ENCODE measurements at regions not wholly inside any gene's neighbourhood (a gene's known extent, or its start where the extent isn't known, plus 50 kb on each side); places are given as distances from the start of the nearest gene placed in this dataset.

GRCh38 chr11:116553482-116553881 is 219.3 kb downstream of the BUD13 start:
- no peak for DNase-seq

GRCh38 chr11:116551576-116551975 is 221.2 kb downstream of the BUD13 start:
- no peak for DNase-seq

- no peak for DNase-seq
Observed at GRCh38 chr11:116548256-116548655, 224.5 kb downstream of the BUD13 start.

GRCh38 chr11:116547571-116547970 is 225.2 kb downstream of the BUD13 start:
- no peak for DNase-seq

- no peak for DNase-seq
Observed at GRCh38 chr11:116545912-116546311, 226.9 kb downstream of the BUD13 start.

- no peak for DNase-seq
Observed at GRCh38 chr11:116544721-116545120, 228.1 kb downstream of the BUD13 start.

GRCh38 chr11:116543911-116544475 is 228.8 kb downstream of the BUD13 start:
- no peak for DNase-seq

- no peak for DNase-seq
Observed at GRCh38 chr11:116543099-116543498, 229.7 kb downstream of the BUD13 start.

GRCh38 chr11:116542406-116542805 is 230.4 kb downstream of the BUD13 start:
- no peak for DNase-seq

- DNase-seq = no peak
Observed at GRCh38 chr11:116541460-116541859, 231.3 kb downstream of the BUD13 start.

GRCh38 chr11:116540645-116541304 is 232.0 kb downstream of the BUD13 start:
- DNase-seq = no peak

- no peak for DNase-seq
Observed at GRCh38 chr11:116539836-116540418, 232.9 kb downstream of the BUD13 start.

- DNase-seq = no peak
Observed at GRCh38 chr11:116539211-116539610, 233.6 kb downstream of the BUD13 start.

- DNase-seq = no peak
Observed at GRCh38 chr11:116538677-116539076, 234.1 kb downstream of the BUD13 start.

GRCh38 chr11:116537709-116538108 is 235.1 kb downstream of the BUD13 start:
- DNase-seq = no peak

- no peak for DNase-seq
Observed at GRCh38 chr11:116537121-116537520, 235.7 kb downstream of the BUD13 start.

- no peak for DNase-seq
Observed at GRCh38 chr11:116536416-116536815, 236.4 kb downstream of the BUD13 start.

- DNase-seq = no peak
Observed at GRCh38 chr11:116535994-116536393, 236.8 kb downstream of the BUD13 start.

- no peak for DNase-seq
Observed at GRCh38 chr11:116535120-116535519, 237.7 kb downstream of the BUD13 start.

- DNase-seq = no peak
Observed at GRCh38 chr11:116534270-116534975, 238.4 kb downstream of the BUD13 start.

GRCh38 chr11:116533186-116533825 is 239.5 kb downstream of the BUD13 start:
- no peak for DNase-seq

GRCh38 chr11:116532066-116532465 is 240.7 kb downstream of the BUD13 start:
- no peak for DNase-seq

- DNase-seq = no peak
Observed at GRCh38 chr11:116530705-116531104, 242.1 kb downstream of the BUD13 start.

All from T1000 (cell line).